PFSK-1 (cell line): ENCODE measurements at regions not wholly inside any gene's neighbourhood (a gene's known extent, or its start where the extent isn't known, plus 50 kb on each side); places are given as distances from the start of the nearest gene placed in this dataset.

Experiments
- POLR2AphosphoS5 ChIP-seq: IDR thresholded peaks from 2 replicates; pipeline ENCODE4 v1.6.1; 2012; ENCODE audit warnings: low read depth, mild to moderate bottlenecking, control low read depth, low read length, moderate library complexity
- TAF1 ChIP-seq: IDR thresholded peaks from 2 replicates; pipeline ENCODE4 v1.6.1; 2012; ENCODE audit warnings: low read length, control low read depth, borderline replicate concordance; ENCODE audit not compliant: insufficient read depth
- TF ChIP-seq, protein P1 (sequence below), 2 experiments: IDR thresholded peaks; 2 replicates each; pipeline versions ENCODE4 v1.6.1 to v1.8.0; 2011 to 2012; ENCODE audit warnings: low read depth in 2 of 2, low read length in 2 of 2, control low read depth in 1 of 2, inconsistent platforms in 1 of 2, mild to moderate bottlenecking in 1 of 2, moderate library complexity in 1 of 2; ENCODE audit not compliant: insufficient read depth in 1 of 2

GRCh38 chr16:65666132-65666941 lies 544.5 kb upstream of the CDH11 start:
- TF ChIP-seq TAF1 (no peak), POLR2AphosphoS5 (no peak)
- TF ChIP-seq, protein P1, sequence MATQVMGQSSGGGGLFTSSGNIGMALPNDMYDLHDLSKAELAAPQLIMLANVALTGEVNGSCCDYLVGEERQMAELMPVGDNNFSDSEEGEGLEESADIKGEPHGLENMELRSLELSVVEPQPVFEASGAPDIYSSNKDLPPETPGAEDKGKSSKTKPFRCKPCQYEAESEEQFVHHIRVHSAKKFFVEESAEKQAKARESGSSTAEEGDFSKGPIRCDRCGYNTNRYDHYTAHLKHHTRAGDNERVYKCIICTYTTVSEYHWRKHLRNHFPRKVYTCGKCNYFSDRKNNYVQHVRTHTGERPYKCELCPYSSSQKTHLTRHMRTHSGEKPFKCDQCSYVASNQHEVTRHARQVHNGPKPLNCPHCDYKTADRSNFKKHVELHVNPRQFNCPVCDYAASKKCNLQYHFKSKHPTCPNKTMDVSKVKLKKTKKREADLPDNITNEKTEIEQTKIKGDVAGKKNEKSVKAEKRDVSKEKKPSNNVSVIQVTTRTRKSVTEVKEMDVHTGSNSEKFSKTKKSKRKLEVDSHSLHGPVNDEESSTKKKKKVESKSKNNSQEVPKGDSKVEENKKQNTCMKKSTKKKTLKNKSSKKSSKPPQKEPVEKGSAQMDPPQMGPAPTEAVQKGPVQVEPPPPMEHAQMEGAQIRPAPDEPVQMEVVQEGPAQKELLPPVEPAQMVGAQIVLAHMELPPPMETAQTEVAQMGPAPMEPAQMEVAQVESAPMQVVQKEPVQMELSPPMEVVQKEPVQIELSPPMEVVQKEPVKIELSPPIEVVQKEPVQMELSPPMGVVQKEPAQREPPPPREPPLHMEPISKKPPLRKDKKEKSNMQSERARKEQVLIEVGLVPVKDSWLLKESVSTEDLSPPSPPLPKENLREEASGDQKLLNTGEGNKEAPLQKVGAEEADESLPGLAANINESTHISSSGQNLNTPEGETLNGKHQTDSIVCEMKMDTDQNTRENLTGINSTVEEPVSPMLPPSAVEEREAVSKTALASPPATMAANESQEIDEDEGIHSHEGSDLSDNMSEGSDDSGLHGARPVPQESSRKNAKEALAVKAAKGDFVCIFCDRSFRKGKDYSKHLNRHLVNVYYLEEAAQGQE (IDR thresholded peaks at IDR 0.05; ENCODE audit: insufficient read depth in 1 of 2, low read depth in 2 of 2, low read length in 2 of 2) = no peak
